GM12878 (cell line): ENCODE measurements at regions not wholly inside any gene's neighbourhood (a gene's known extent, or its start where the extent isn't known, plus 50 kb on each side); places are given as distances from the start of the nearest gene placed in this dataset.

Source experiments
- CREB1 ChIP-seq: IDR thresholded peaks from 2 replicates; pipeline ENCODE4 v1.6.1; 2012; ENCODE audit warnings: low read depth, mild to moderate bottlenecking, inconsistent platforms
- FOXM1 ChIP-seq: IDR thresholded peaks from 2 replicates; pipeline ENCODE4 v1.6.1; 2012; ENCODE audit warnings: low read depth, mild to moderate bottlenecking, inconsistent platforms, low read length, moderate library complexity
- GABPA ChIP-seq: IDR thresholded peaks from 2 replicates; pipeline ENCODE4 v1.6.1; 2014; ENCODE audit warnings: antibody characterized with exemption, low read depth, mild to moderate bottlenecking, inconsistent platforms
- HCFC1 ChIP-seq: fragments of 150-350 bp; IDR thresholded peaks from 2 replicates; pipeline ENCODE4 v1.6.1; 2014; ENCODE audit warnings: low read length
- NR2F1 ChIP-seq: fragments of 450-650 bp; conservative IDR thresholded peaks from 2 replicates; pipeline ENCODE4 v1.6.1; 2017; ENCODE audit warnings: mild to moderate bottlenecking
- POLR2A ChIP-seq: IDR thresholded peaks from 2 replicates; pipeline ENCODE4 v1.6.1; 2011; ENCODE audit warnings: low read depth, mild to moderate bottlenecking, low read length
- SIN3A ChIP-seq: IDR thresholded peaks from 2 replicates; pipeline ENCODE4 v1.6.1; 2012; ENCODE audit warnings: low read depth, low read length, improper control_type of control experiment
- TCF7 ChIP-seq: IDR thresholded peaks from 2 replicates; pipeline ENCODE4 v1.6.1; 2014; ENCODE audit warnings: antibody characterized with exemption, borderline replicate concordance
- TF ChIP-seq, protein P1 (sequence below): IDR thresholded peaks from 2 replicates; pipeline ENCODE4 v1.6.1; 2011; ENCODE audit warnings: low read depth, mild to moderate bottlenecking, low read length, moderate library complexity, borderline replicate concordance; ENCODE audit errors: extremely low read depth
- TF ChIP-seq, protein P2 (sequence below), 3 experiments: IDR thresholded peaks in 2 of 3; conservative IDR thresholded peaks in 1 of 3; 2 replicates each; pipeline ENCODE4 v1.5.1; 2011; ENCODE audit warnings: low read depth in 3 of 3, low read length in 3 of 3, mild to moderate bottlenecking in 3 of 3, control low read depth in 2 of 3, moderate library complexity in 2 of 3, inconsistent platforms in 1 of 3, mixed read lengths in 1 of 3; ENCODE audit not compliant: control insufficient read depth in 2 of 3, insufficient read depth in 1 of 3; ENCODE audit errors: extremely low read depth in 1 of 3
- TF ChIP-seq, protein P3 (sequence below): IDR thresholded peaks from 2 replicates; pipeline ENCODE4 v1.6.1; 2012; ENCODE audit warnings: low read depth, low read length, improper control_type of control experiment

DNA sequence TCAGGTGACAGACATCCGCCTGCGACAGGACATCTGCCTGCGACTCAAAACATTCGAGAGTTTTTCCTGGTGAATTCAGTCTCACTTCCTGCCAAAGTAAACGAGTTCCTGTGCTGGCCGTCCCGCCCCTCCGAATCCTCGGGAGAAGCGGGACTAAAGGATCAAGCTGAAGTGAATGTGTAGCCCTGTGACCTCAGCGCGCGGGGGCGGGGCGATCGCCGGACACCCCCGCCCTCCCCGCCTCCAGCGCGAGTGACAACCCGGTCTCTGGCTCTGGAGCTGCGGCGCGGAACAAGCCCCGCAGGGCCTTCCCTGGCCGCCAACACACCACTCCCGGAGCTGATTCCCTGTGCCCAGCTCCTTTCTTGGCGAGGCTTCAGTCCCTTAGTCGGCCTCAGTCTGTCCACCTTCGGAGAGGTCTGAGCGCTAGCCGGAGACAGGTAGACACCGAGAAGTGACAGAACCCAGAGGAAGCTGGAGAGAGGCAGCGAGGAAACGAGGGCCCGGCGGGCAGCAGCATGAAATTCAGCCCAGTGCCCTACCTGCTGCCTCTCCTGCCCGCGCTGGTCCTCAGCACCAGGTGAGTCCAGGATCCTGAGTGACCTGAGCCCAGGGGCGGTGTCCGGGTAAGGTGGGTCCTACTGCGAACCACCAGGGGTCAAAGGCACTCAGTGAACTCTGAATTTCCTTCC, 766.4 kb upstream of the LUZP2 start:
- TF ChIP-seq, protein P1, sequence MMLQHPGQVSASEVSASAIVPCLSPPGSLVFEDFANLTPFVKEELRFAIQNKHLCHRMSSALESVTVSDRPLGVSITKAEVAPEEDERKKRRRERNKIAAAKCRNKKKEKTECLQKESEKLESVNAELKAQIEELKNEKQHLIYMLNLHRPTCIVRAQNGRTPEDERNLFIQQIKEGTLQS = no peak
- TF ChIP-seq, protein P2, sequence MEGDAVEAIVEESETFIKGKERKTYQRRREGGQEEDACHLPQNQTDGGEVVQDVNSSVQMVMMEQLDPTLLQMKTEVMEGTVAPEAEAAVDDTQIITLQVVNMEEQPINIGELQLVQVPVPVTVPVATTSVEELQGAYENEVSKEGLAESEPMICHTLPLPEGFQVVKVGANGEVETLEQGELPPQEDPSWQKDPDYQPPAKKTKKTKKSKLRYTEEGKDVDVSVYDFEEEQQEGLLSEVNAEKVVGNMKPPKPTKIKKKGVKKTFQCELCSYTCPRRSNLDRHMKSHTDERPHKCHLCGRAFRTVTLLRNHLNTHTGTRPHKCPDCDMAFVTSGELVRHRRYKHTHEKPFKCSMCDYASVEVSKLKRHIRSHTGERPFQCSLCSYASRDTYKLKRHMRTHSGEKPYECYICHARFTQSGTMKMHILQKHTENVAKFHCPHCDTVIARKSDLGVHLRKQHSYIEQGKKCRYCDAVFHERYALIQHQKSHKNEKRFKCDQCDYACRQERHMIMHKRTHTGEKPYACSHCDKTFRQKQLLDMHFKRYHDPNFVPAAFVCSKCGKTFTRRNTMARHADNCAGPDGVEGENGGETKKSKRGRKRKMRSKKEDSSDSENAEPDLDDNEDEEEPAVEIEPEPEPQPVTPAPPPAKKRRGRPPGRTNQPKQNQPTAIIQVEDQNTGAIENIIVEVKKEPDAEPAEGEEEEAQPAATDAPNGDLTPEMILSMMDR (IDR thresholded peaks at IDR 0.05 in 2 of 3, conservative IDR thresholded peaks at IDR 0.05 in 1 of 3; ENCODE audit: control insufficient read depth in 2 of 3, extremely low read depth in 1 of 3, insufficient read depth in 1 of 3, low read depth in 3 of 3, low read length in 3 of 3) = no peak
- no peak for TF ChIP-seq SIN3A
- TF ChIP-seq NR2F1 = no peak
- no peak for TF ChIP-seq TCF7
- no peak for TF ChIP-seq CREB1
- TF ChIP-seq GABPA = no peak
- no peak for TF ChIP-seq HCFC1
- no peak for TF ChIP-seq FOXM1
- TF ChIP-seq, protein P3, sequence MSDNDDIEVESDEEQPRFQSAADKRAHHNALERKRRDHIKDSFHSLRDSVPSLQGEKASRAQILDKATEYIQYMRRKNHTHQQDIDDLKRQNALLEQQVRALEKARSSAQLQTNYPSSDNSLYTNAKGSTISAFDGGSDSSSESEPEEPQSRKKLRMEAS = no peak
- TF ChIP-seq POLR2A = no peak
